GM12878 (cell line): ENCODE measurements at regions not wholly inside any gene's neighbourhood (a gene's known extent, or its start where the extent isn't known, plus 50 kb on each side); places are given as distances from the start of the nearest gene placed in this dataset.

Experiments used
- REST ChIP-seq: IDR thresholded peaks from 2 replicates; pipeline ENCODE4 v1.6.1; 2012; ENCODE audit warnings: mild to moderate bottlenecking, low read depth, low read length
- ZNF24 ChIP-seq: fragments of 450-650 bp; IDR thresholded peaks from 2 replicates; pipeline ENCODE4 v1.6.1; 2017; ENCODE audit warnings: antibody characterized with exemption, mild to moderate bottlenecking

- TF ChIP-seq REST, result no peak
- no peak for TF ChIP-seq ZNF24
Observed at GRCh38 chr4:189367832-189368231, 572.8 kb upstream of the FRG1 start.
